SU-DHL-6 (cell line): ENCODE measurements at regions not wholly inside any gene's neighbourhood (a gene's known extent, or its start where the extent isn't known, plus 50 kb on each side); places are given as distances from the start of the nearest gene placed in this dataset.

Experiments used
- H2AFZ ChIP-seq: fragments of 200-600 bp; sonication (generic); 2 replicates; pipeline ENCODE4 v1.6.1; 2014; ENCODE audit warnings: low read depth, mild to moderate bottlenecking, moderate library complexity, mixed read lengths, antibody characterized with exemption, low read length; ENCODE audit not compliant: severe bottlenecking
- H3F3A ChIP-seq: fragments of 200-600 bp; shearing (Covaris generic); 2 replicates; pipeline ENCODE4 v1.6.0; 2016; ENCODE audit warnings: antibody characterized with exemption, mild to moderate bottlenecking; ENCODE audit not compliant: insufficient read depth
- H3K27ac ChIP-seq: fragments of 200-600 bp; sonication (generic); 2 replicates; pipeline ENCODE4 v1.5.1; 2016; ENCODE audit warnings: low read depth, mild to moderate bottlenecking, low read length, moderate library complexity, mixed read lengths
- H3K27me3 ChIP-seq: fragments of 200-600 bp; sonication (generic), shearing (Covaris generic); 2 replicates; pipeline ENCODE4 v1.6.0; 2014; ENCODE audit warnings: mild to moderate bottlenecking, low read length
- H3K36me3 ChIP-seq: fragments of 200-600 bp; sonication (generic); 2 replicates; pipeline ENCODE4 v1.6.1; 2014; ENCODE audit warnings: mild to moderate bottlenecking, low read length, mixed read lengths
- H3K4me2 ChIP-seq: fragments of 300-600, 200-600 bp; shearing (Covaris generic), sonication (generic); 2 replicates; pipeline ENCODE4 v1.6.0; 2014; ENCODE audit warnings: low read length, low read depth, mild to moderate bottlenecking; ENCODE audit not compliant: poor library complexity, severe bottlenecking
- H3K4me3 ChIP-seq: fragments of 200-600 bp; sonication (generic); 2 replicates; pipeline ENCODE4 v1.5.1; 2014; ENCODE audit warnings: antibody characterized with exemption, low read length, mild to moderate bottlenecking, mixed read lengths; ENCODE audit not compliant: insufficient read depth, poor library complexity, severe bottlenecking
- H3K79me2 ChIP-seq: fragments of 200-600 bp; sonication (generic); 2 replicates; pipeline ENCODE4 v1.6.1; 2014; ENCODE audit warnings: mild to moderate bottlenecking, low read length, moderate library complexity; ENCODE audit not compliant: insufficient read depth
- H3K9ac ChIP-seq: fragments of 200-600 bp; sonication (generic); 2 replicates; pipeline ENCODE4 v1.7.0; 2014; ENCODE audit warnings: mild to moderate bottlenecking, low read length
- H3K9me2 ChIP-seq: fragments of 200-600 bp; sonication (generic); replicated peaks from 2 replicates; pipeline ENCODE4 v1.6.1; 2014; ENCODE audit warnings: low read length; ENCODE audit not compliant: insufficient read depth
- H3K9me3 ChIP-seq: fragments of 200-600 bp; sonication (generic); 2 replicates; pipeline ENCODE4 v1.6.1; 2014; ENCODE audit warnings: low read length, mixed read lengths; ENCODE audit not compliant: insufficient read depth
- H4K20me1 ChIP-seq: fragments of 200-600 bp; sonication (generic); 2 replicates; pipeline ENCODE4 v1.6.1; 2014; ENCODE audit warnings: low read depth, mild to moderate bottlenecking, antibody characterized with exemption, low read length, moderate library complexity, mixed read lengths
- EZH2phosphoT487 ChIP-seq: fragments of 200-600 bp; sonication (generic), shearing (Covaris generic); conservative IDR thresholded peaks from 2 replicates; pipeline ENCODE4 v1.6.1; 2018; ENCODE audit warnings: mild to moderate bottlenecking, antibody characterized with exemption, low read length, moderate library complexity, mixed read lengths
- TF ChIP-seq, protein P1 (sequence below): fragments of 200-600 bp; sonication (generic); IDR thresholded peaks from one replicate; pipeline ENCODE4 v1.5.1; 2017; ENCODE audit warnings: antibody characterized with exemption, mild to moderate bottlenecking, low read length, moderate library complexity; ENCODE audit not compliant: insufficient read depth, poor library complexity, severe bottlenecking

DNA sequence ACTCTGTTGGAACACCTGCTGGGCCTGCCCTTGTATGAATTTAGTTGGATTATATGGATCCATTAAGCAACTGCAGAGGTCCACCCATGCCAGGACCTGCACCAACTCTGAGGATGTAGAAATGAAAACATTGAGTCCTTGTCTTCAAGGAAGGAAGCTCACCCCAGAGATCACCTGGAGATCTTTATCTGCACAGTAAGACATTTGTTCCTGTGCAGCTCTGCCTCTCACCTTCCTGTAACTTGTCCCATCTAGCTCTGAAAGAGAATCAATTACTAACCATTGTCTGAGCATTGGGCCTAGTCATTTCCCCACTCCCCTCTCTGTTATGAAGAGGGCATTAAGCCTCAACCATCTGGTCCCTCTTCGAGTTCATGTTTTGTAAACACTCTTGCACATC, 105.2 kb upstream of the YWHAQ start:
- no peak for TF ChIP-seq EZH2phosphoT487
- TF ChIP-seq, protein P1, sequence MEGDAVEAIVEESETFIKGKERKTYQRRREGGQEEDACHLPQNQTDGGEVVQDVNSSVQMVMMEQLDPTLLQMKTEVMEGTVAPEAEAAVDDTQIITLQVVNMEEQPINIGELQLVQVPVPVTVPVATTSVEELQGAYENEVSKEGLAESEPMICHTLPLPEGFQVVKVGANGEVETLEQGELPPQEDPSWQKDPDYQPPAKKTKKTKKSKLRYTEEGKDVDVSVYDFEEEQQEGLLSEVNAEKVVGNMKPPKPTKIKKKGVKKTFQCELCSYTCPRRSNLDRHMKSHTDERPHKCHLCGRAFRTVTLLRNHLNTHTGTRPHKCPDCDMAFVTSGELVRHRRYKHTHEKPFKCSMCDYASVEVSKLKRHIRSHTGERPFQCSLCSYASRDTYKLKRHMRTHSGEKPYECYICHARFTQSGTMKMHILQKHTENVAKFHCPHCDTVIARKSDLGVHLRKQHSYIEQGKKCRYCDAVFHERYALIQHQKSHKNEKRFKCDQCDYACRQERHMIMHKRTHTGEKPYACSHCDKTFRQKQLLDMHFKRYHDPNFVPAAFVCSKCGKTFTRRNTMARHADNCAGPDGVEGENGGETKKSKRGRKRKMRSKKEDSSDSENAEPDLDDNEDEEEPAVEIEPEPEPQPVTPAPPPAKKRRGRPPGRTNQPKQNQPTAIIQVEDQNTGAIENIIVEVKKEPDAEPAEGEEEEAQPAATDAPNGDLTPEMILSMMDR: no peak
- Histone ChIP-seq H3K4me2 (no peak overlapping the region), H3F3A (no peaks in the 10 kb centered on the region), H3K9me3 (no peaks in the 10 kb centered on the region), H3K27me3 (no peaks in the 10 kb centered on the region), H3K4me3 (no peak overlapping the region), H4K20me1 (no peaks in the 10 kb centered on the region), H3K27ac (no peak overlapping the region), H3K9me2 (no peaks in the 10 kb centered on the region), H2AFZ (no peak overlapping the region), H3K79me2 (no peaks in the 10 kb centered on the region), H3K36me3 (no peaks in the 10 kb centered on the region), H3K9ac (no peak overlapping the region)

DNA sequence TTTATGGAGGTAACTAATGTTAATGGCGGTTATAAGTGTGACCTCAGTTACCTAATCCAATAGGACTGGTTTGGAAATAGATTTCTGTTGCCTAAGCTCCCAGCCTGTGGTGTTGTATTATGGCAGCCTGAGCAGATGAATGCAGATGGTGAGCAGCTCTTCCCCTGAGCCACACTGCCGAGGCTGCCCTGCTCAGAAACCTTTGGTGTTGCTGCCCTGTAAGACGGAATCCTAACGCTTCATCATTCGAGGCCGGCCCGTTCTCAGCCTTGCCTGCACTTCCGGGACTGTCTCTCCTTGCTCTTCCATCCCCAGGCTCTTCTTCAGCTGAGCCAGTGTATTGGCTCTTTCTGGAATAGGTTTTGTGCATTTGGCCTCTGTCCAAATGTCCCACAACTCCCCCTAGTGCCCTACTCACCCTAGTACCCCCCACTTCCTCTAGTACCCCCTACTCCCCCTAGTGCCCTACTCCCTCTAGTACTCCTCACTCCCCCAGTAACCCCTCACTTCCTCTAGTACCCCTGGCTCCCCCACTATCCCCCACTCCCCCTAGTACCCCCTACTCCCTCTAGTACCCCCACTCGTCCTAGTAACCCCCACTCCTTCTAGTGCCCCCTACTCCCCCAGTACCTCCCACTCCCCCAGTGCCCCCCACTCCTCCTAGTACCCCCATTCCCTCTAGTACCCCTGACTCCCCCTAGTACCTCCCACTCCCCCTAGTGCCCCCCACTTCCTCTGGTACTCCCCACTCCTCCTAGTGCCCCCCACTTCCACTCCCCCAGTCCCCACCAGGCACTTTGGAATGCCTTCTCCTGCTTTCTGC, 106.0 kb upstream of the TAF1B start:
- Histone ChIP-seq H3K27me3 (no peaks in the 10 kb centered on the region), H3F3A (no peaks in the 10 kb centered on the region), H4K20me1 (no peaks in the 10 kb centered on the region), H3K79me2 (no peaks in the 10 kb centered on the region), H3K9me2 (no peaks in the 10 kb centered on the region), H3K9ac (no peak overlapping the region), H3K27ac (no peak overlapping the region), H3K4me2 (no peak overlapping the region), H3K9me3 (no peaks in the 10 kb centered on the region), H3K36me3 (no peaks in the 10 kb centered on the region), H3K4me3 (no peak overlapping the region), H2AFZ (no peak overlapping the region)
- TF ChIP-seq EZH2phosphoT487: no peak
- TF ChIP-seq, protein P1: no peak

DNA sequence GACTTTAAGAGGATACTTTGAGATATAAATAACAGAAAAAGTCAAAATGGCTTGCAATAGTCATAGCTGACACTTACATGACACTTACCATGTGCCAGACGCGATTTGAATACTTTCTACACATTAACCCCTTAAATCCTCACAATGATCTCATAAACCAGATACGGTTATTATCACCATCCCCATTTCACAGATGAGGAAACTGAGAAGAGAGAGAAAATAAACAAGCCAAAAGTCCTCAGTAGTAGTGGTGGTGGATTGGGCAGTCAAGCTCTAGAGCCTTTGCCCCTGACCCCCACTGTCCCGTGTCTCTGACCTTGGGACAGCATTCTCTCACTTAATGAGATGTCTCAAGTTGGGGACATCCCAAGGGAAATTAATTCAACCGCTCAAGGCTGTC, 105.2 kb upstream of the TAF1B start:
- Histone ChIP-seq H2AFZ (no peak overlapping the region), H3K4me3 (no peak overlapping the region), H3K27ac (no peak overlapping the region), H3K9me2 (no peaks in the 10 kb centered on the region), H4K20me1 (no peaks in the 10 kb centered on the region), H3K36me3 (no peaks in the 10 kb centered on the region), H3K9me3 (no peaks in the 10 kb centered on the region), H3K9ac (no peak overlapping the region), H3K4me2 (no peak overlapping the region), H3F3A (no peaks in the 10 kb centered on the region), H3K79me2 (no peaks in the 10 kb centered on the region), H3K27me3 (no peaks in the 10 kb centered on the region)
- TF ChIP-seq, protein P1: no peak
- TF ChIP-seq EZH2phosphoT487: no peak
